ENCODE measurements at regions not wholly inside any gene's neighbourhood (a gene's known extent, or its start where the extent isn't known, plus 50 kb on each side); places are given as distances from the start of the nearest gene placed in this dataset.

DNA sequence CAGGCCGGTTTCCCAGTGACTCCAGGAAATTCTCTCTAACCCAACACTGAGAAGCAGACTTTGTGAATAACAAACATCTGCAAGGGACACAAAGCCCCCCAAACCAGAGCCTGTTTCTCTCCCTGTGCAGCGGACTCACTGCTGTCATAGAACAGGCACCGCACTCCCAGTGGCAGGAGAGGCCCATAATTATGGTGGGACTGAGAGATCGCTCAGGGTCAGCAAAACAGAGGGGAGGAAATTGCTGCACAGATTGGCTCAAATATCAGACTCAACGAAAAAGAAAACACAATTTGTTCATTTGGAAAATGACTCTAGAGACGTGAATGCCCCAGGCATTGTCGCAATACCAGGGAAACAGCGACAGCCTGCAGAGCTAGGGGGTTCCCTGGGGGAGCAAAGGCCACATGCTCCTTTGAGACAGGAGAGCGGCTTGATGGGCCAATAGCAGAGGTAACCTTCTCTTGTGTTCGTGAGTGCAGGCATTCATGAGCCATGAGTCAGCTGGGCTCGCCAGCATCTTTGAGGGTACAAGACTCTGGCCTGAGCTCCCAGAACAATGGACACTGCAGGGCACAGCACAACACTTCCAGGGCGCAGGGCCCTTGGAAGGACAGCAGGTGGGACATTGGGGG, 143.3 kb upstream of the KLHL29 start:
- ATAC-seq: peak in 1 of 2 experiments; percentile 37; a peak in 3 of 6 replicates
- DNase-seq (ENCODE audit: low read depth in 1 of 2, low spot score in 1 of 2): peak in 1 of 2 experiments; percentile 7
- Histone ChIP-seq H3K4me3 (no peak overlapping the region), H3K4me2 (no peak overlapping the region), H3K27ac (no peak overlapping the region), H3K4me1 (no peaks in the 10 kb centered on the region), H3K9me3 (no peaks in the 10 kb centered on the region)
- CTCF ChIA-PET: no interaction called here
- POLR2A ChIA-PET: no interaction called here
- TF ChIP-seq PHF8 (IDR thresholded peaks at IDR 0.05; ENCODE audit: borderline replicate concordance, low read depth) (no peak), MAZ (IDR thresholded peaks at IDR 0.05; ENCODE audit: borderline replicate concordance, low read depth, low read length) (no peak), ZFP36 (IDR thresholded peaks at IDR 0.05; ENCODE audit: borderline replicate concordance, partially characterized antibody) (no peak), CBX2 (IDR thresholded peaks at IDR 0.05; ENCODE audit: borderline replicate concordance, low read depth) (no peak), RFX5 (IDR thresholded peaks at IDR 0.05) (no peak), KDM1A (IDR thresholded peaks at IDR 0.05; ENCODE audit: low read depth) (no peak), CHD2 (IDR thresholded peaks at IDR 0.05; ENCODE audit: low read length, partially characterized antibody) (no peak), CEBPB (IDR thresholded peaks at IDR 0.05) (no peak), GATA3 (IDR thresholded peaks at IDR 0.05; ENCODE audit: borderline replicate concordance) (no peak)
- TF ChIP-seq, protein P1, sequence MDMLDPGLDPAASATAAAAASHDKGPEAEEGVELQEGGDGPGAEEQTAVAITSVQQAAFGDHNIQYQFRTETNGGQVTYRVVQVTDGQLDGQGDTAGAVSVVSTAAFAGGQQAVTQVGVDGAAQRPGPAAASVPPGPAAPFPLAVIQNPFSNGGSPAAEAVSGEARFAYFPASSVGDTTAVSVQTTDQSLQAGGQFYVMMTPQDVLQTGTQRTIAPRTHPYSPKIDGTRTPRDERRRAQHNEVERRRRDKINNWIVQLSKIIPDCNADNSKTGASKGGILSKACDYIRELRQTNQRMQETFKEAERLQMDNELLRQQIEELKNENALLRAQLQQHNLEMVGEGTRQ (IDR thresholded peaks at IDR 0.05): no peak
- TF ChIP-seq, protein P2, sequence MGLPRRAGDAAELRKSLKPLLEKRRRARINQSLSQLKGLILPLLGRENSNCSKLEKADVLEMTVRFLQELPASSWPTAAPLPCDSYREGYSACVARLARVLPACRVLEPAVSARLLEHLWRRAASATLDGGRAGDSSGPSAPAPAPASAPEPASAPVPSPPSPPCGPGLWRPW (IDR thresholded peaks at IDR 0.05): no peak
- 50% methylated on average over 12 of the region's 12 CpGs for WGBS (ENCODE audit: missing lambda C conversion rate)
- FAIRE-seq: no peak

DNA sequence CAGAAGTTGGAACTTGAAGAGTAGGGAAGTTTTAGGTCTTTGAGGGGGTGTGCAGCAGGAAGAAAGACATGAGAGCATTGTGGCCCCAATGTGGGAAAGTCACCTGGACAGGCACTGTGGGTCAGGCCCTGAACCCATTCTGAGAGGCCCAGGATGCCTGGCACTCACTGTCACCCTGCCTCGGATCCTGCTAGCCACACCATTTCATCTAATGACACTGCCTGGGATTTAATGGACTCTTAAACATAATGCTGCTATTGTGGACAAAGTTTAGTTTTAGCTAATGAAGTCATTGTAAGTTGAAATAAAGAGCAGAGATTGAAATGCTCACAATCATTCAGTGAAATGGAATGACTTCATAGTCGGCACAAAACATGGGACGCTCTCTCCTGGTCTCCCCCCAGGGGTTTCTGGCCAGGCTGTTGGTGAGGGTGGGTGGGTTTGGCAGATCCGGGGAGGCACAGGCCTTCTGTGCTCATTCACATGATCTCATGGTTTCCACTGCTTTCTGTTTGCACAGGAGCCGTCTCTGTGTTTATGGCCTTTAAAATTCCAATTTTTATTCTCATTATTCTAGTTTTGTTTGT, 141.8 kb upstream of the KLHL29 start:
- H3K27ac ChIP-seq: no peak overlapping the region
- TF ChIP-seq RAD21 (conservative IDR thresholded peaks at IDR 0.05 in 1 of 2, IDR thresholded peaks at IDR 0.05 in 1 of 2) (no peak), EP300 (IDR thresholded peaks at IDR 0.05) (no peak), MAZ (IDR thresholded peaks at IDR 0.05; ENCODE audit: borderline replicate concordance, low read depth, low read length) (no peak), FOSL2 (IDR thresholded peaks at IDR 0.05) (no peak), FOSL2 (CRISPR knock-in tag; IDR thresholded peaks at IDR 0.05) (no peak), RNF2 (IDR thresholded peaks at IDR 0.05; ENCODE audit: borderline replicate concordance, low read depth) (no peak), FOSB (CRISPR knock-in tag; IDR thresholded peaks at IDR 0.05) (no peak), ESRRA (IDR thresholded peaks at IDR 0.05; ENCODE audit: borderline replicate concordance, low read length) (no peak), FOXS1 (CRISPR knock-in tag; IDR thresholded peaks at IDR 0.05) (no peak), RARB (CRISPR knock-in tag; IDR thresholded peaks at IDR 0.05) (no peak), BHLHE40 (IDR thresholded peaks at IDR 0.05; ENCODE audit: low read depth, low read length) (no peak), TFCP2L1 (CRISPR knock-in tag; IDR thresholded peaks at IDR 0.05) (no peak)
- TF ChIP-seq, protein P3, sequence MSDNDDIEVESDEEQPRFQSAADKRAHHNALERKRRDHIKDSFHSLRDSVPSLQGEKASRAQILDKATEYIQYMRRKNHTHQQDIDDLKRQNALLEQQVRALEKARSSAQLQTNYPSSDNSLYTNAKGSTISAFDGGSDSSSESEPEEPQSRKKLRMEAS (IDR thresholded peaks at IDR 0.05): no peak
- TF ChIP-seq, protein P4, sequence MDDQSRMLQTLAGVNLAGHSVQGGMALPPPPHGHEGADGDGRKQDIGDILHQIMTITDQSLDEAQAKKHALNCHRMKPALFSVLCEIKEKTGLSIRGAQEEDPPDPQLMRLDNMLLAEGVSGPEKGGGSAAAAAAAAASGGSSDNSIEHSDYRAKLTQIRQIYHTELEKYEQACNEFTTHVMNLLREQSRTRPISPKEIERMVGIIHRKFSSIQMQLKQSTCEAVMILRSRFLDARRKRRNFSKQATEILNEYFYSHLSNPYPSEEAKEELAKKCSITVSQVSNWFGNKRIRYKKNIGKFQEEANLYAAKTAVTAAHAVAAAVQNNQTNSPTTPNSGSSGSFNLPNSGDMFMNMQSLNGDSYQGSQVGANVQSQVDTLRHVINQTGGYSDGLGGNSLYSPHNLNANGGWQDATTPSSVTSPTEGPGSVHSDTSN (IDR thresholded peaks at IDR 0.05): no peak
- ChIA-PET CTCF (no interaction called here), POLR2A (no interaction called here)
- H3K4me1 ChIP-seq: no peaks in the 10 kb centered on the region
- 63% methylated on average over 5 of the region's 5 CpGs for whole genome bisulfite sequencing (ENCODE audit: missing lambda C conversion rate)
- H3K4me3 ChIP-seq: no peak overlapping the region
- DNase-seq (ENCODE audit: low read depth in 1 of 2, low spot score in 1 of 2) (no peak), ATAC-seq (no peak), FAIRE-seq (no peak)
- no peak overlapping the region for H3K4me2 ChIP-seq
- H3K9me3 ChIP-seq: no peaks in the 10 kb centered on the region
